HG03196 (cell line): ENCODE measurements at regions not wholly inside any gene's neighbourhood (a gene's known extent, or its start where the extent isn't known, plus 50 kb on each side); places are given as distances from the start of the nearest gene placed in this dataset.
"Not testable (repeated sequence)": the region's sequence is repeated elsewhere in the genome, so short reads cannot be mapped to it uniquely, and the experiment has no call there.

Experiments
- ATAC-seq: cut with Tn5 transposase; IDR thresholded peaks from one replicate; pipeline ENCODE4 v1.9.1; 2021; ENCODE audit not compliant: unreplicated experiment

DNA sequence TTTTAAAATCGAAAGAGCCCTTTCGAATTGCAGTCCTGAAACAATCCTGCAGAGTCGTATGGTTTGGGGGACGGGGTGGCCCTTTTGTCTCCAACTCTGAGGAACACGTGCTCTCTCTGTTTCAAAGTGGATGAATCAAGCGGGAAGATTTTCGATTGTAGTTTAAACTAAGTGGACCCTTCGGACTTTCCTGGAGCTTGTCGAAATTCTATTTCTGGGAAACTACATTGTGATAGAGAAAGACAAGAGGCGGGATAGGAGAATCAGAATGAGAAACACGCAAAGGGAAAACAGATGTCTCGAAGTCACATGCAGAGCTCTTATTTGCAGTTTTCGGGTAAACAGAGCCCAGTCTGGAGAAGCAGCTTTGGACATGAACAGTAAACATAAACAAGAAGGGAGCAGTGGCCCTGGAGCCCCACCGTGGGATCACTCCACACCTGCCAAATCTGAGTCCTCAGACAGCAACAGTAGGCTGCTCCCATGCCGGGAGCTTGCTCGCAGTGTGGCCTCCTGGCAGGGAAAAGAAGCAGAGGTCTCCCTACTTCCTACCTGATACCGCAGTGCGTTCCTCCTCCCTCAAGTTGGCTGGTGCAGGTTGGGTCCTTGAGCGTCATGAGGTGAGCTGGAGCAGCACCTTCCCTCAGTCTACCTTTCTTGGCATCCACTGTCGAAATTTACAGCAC, 202.4 kb downstream of the SLC4A3 start:
- no peak for ATAC-seq

GRCh38 chr2:219830353-219830738, 202.9 kb downstream of the SLC4A3 start:
- ATAC-seq, result no peak

DNA sequence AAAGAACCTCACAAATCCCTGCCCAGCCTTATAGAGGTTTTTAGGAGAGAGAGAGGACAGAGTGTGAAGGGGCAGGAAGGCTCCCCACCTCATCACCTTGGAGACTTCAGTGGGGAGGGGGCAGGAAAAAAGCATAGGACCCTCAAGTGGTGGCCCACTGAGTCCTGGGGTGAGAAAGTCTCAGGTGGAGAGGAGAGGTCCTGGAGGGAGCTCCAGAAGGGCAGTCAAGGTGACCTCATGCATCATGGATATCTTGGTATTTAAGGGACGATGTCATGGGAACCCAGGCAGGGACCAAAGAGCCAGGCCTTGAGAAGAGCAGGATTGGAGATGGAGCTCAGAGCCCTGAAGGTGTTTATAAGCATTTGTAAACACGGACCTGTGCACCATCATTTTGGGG, 204.5 kb downstream of the SLC4A3 start:
- ATAC-seq, result no peak

DNA sequence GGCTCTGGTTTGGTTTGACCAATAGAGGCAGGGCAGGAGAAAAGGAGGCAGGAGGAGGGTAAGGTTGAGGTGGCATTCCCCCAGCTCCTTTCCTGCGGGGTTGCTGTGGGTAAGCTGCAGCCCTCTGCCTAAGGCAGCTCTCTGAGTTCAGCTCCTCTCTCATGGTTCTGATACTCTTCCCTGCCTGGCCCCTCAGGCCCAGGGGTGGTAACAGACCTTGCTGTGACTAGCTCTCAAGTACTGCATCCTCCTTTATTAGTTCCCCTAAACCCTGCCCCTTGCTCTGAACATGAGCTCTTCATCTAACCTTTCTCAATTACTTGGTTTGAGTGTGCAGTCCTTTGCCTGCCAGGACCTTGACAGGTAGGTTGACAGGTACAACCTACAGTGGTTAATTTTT, 205.5 kb downstream of the SLC4A3 start:
- no peak for ATAC-seq

GRCh38 chr2:219835493-219835892, 208.1 kb downstream of the SLC4A3 start:
- no peak for ATAC-seq

- ATAC-seq, result no peak
Observed at GRCh38 chr2:219836647-219837177, 209.3 kb downstream of the SLC4A3 start.

DNA sequence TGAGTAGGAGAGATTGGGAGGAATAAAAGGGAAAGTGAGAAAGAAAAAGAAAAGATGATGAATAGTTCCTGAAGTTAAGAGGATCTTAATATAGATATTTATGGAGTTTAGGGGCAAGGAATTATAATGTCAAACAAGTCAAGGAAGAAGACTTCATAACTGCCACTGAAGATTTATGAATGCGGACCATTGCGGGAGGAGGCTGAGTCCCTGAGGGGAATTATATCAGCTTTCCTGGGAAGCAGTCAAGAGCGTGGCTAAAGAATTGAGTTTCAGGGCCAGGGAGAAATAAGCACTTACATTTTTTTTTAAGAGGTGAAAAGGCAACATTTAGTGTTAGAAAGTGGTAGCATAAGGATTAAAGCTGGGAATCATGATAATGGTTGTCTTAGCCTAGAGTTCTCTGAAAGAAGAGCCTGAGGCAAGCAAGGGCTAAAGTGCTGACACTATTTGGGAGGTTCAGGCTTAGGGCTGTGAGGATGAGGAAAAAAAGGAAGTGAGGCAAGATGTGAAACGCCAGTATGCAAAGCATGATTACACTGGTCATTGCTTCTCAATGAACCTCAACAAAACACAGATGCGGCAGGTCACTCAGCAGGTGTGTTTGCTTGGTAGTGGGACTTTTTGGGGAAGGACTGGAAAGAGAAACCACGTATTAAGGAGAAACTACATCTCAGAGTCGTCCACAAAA, 217.1 kb downstream of the SLC4A3 start:
- peak; percentile 85 for ATAC-seq

DNA sequence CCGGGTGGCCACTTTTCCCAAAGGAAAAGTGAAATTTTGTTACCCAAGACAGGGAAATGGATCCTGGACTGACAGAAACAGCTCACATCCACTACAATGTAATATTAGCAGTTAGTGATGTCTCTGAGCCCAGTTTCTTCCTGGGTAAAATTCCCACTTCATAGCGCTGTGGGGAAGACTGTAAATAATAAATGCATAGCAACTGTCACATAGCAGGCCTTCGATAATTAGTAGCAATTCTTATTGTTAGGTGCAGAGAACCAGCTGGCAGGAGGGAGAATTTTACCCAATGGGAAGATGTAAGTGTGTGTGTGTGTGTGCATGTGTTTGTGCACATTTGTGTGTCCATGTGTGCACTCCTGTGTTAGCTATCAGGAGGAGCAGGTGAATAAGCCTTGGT, 221.5 kb downstream of the SLC4A3 start:
- ATAC-seq, result no peak

DNA sequence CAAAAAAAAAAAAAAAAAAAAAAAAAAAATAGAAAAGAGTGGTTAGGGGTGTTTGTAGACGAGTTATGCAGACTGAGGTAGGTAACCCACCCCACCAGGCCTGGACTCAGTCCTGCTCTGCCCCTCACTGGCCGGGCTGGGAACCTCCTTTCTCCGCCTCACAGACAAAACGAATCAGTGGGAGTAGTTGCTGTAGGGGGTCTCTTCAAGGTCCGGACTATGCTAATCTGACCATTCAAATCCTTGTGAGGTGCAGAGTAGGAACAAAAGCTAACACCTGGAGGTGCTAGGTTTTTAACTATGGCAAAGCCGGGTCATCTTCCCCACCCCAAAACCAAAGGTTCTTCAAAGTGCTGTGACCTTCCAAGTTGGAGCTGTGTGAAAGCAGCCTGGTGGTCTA, 223.7 kb downstream of the SLC4A3 start:
- ATAC-seq, result no peak

DNA sequence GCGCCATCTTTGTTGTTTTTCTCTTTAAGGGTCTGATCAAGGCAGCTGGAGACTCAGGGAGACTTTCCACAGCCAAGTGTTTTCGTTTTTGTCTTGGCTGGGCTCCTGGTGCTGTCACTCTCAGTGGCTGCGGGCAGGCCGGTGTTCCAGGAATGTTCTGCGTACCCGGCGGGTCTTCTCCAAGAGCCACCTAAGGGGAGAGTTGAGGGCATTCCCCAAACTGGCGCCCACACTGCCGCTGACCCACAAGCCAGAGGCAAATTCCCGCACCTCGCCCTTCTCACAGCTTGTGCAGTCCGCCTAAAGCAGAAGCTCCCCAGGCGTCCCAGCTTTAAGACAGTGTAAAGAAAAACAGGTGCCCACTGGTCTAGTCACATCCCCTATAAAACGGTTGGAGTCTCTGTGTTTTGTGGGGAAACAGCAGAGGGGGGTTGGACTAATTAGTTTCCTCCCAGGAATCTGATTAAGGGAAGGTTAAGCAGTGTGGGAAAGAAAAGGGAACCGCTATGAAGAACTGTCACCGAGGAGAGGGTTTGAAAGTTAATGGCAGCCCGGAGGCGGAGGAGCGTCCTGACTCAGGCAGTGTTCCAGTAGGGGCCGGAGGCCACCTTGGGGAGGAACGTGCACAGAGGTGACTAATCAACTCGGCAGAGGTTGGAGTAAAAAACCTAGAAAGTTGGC, 224.5 kb downstream of the SLC4A3 start:
- no peak for ATAC-seq

GRCh38 chr2:219852626-219853025, 225.2 kb downstream of the SLC4A3 start:
- no peak for ATAC-seq

DNA sequence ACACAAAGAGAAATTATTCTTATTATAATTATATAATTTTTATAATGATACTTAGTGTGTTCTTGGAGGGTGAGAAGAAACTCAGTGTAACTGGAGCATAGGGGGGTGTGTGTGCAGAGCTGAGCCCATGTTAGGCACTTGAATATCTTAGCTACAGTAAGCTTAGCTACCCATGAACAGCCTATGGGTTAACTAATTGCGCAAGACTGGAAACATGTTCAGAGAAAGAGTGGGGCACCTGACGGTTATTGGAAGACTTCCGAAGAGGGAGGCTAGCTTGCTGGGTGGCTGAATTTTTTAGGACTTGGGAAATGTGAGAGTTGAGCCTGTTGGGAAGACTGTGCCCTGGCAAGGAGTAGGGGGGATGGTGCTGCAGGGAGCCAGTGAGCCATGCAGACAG, 229.2 kb downstream of the SLC4A3 start:
- no peak for ATAC-seq

DNA sequence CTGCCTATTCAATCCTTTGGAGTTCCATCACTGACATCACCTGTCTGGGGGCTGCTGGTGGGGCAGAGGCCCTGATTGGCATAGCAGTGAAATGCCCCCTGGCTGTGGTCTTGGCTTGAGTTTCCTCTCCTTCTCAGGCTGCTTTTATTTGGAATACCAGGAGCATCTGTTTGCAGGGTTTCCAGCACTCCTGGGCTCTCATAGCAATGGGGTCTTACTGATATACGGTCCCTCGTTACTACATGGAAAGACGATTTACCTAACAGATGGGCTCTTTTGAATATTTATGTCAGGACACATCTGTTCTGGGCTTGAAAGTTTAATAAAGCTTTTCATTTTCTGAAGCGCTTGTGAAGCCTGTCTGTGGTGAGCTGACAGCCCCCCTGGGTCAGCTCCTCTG, 230.3 kb downstream of the SLC4A3 start:
- ATAC-seq, result no peak

DNA sequence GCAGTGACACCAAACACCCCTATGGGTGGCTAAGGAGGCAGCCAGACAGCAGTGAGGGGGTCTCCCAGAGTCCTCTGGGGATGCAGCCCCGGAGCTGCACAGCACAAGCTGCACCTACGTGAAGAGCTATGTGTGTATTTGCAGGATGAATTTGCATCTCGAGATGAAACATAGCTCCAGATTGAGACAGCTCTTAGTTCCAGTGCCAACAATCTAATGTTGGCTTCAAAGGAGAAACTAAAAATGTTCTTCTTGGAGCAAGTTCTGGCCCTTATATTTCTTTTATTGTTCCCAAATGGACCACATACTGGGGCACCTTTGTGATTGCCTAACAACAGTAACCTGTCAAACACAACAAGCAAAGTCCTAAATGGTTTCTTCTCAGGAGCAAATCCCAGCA, 233.9 kb downstream of the SLC4A3 start:
- ATAC-seq, result no peak

DNA sequence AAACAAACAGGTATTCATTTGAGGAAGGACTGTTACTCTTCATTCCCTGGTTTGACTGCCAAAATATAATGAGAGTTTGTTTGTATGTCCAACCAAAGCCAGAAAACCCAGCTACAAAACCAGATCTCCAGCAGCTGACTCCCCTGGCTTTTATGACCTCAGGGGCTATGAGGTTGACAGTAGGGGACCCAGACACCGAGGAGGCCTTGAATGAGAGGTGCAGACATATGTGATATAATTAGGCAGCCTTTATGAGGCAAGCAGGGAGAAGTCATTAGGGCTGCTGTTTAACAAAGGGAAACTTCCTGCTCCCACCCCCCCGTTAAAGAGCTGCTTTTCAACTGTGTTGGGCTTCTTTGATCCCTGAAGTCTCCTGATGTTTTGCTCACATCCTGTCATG, 236.7 kb downstream of the SLC4A3 start:
- ATAC-seq, result no peak

DNA sequence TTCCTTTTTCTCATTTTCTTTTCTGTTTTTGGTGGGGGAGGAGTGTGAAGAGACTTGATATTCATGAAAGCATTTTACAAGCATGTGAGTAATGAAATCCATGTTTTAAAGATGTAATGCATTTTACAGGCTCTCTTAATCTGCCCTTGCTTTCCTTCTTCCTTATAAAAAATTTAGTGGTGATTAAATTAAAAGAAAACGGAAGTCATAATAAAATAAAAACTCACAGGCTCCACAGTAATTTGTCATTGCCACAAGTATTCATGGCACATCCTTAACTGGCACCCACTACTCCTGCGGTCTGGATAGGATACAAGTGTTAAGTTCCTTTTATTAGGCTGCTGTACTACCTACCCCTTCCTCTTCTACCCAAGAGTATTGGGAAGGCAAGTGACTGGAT, 241.2 kb downstream of the SLC4A3 start:
- ATAC-seq, result no peak

DNA sequence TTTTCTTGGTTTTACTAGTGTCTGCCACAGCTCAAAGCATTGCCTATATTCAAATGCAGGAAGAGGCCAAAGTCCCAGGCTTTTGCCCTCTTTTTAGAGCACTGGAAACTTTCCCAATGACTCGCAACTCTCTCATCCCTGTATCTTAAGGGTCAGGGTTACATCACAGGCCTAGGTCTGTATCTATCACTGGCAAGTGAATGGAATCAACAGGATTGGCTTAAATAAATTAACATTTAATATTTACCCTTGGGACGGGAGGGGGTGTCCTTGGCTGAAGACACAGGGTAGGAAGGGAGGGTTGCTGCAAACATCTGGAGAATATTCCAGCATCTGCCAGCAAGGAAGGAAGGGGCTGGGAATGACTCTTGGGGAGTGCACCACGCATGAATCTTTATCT, 242.6 kb downstream of the SLC4A3 start:
- ATAC-seq, result no peak

- ATAC-seq, result no peak
Observed at GRCh38 chr2:219871351-219871750, 243.9 kb downstream of the SLC4A3 start.

GRCh38 chr2:219875036-219875435, 247.6 kb downstream of the SLC4A3 start:
- ATAC-seq, result no peak

DNA sequence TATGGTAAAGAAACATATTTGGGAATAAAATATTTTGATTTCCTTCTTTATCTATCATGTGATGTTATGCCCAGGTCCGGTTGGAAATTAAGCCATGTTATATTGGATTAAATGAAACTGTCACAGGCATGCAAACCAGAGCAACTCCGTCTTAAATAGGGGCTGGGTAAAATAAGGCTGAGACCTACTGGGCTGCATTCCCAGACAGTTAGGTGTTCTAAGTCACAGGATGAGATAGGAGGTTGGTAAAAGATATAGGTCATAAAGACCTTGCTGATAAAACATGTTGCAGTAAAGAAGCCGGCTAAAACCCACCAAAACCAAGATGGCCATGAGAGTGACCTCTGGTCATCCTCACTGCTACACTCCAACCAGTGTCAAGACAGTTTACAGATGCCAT, 248.6 kb downstream of the SLC4A3 start:
- ATAC-seq, result not testable (repeated sequence)

GRCh38 chr2:219876931-219877330, 249.5 kb downstream of the SLC4A3 start:
- ATAC-seq, result no peak

GRCh38 chr2:219877728-219878127, 250.3 kb downstream of the SLC4A3 start:
- ATAC-seq, result no peak
